ENCODE measurements at regions not wholly inside any gene's neighbourhood (a gene's known extent, or its start where the extent isn't known, plus 50 kb on each side); places are given as distances from the start of the nearest gene placed in this dataset.

DNA sequence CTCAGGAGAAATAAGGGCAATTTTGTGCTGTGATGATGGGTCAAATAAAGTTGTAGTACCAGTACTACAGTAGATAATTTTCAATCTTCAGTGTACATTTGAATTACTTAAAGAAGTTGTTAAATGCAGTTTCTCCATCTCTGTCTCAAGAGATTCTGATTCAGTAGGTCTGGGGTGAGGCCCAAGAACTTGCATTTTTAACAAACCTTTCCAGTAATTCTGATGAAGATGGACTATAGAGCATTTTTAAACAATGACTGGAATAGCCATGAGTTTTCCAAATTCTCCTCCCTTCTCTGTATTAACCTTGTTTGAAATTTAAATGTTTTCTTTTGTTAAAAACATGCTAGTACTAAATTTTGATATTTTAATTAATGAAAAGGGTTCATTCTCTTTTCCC is 127.0 kb upstream of the CD96 start:
- TF ChIP-seq RAD21 (IDR thresholded peaks at IDR 0.05; ENCODE audit: low read length), result no peak
- TF ChIP-seq TAF1 (IDR thresholded peaks at IDR 0.05; ENCODE audit: borderline replicate concordance, low read depth, low read length), result no peak
- TF ChIP-seq, protein P1, sequence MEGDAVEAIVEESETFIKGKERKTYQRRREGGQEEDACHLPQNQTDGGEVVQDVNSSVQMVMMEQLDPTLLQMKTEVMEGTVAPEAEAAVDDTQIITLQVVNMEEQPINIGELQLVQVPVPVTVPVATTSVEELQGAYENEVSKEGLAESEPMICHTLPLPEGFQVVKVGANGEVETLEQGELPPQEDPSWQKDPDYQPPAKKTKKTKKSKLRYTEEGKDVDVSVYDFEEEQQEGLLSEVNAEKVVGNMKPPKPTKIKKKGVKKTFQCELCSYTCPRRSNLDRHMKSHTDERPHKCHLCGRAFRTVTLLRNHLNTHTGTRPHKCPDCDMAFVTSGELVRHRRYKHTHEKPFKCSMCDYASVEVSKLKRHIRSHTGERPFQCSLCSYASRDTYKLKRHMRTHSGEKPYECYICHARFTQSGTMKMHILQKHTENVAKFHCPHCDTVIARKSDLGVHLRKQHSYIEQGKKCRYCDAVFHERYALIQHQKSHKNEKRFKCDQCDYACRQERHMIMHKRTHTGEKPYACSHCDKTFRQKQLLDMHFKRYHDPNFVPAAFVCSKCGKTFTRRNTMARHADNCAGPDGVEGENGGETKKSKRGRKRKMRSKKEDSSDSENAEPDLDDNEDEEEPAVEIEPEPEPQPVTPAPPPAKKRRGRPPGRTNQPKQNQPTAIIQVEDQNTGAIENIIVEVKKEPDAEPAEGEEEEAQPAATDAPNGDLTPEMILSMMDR (IDR thresholded peaks at IDR 0.05), result no peak
- TF ChIP-seq, protein P2, sequence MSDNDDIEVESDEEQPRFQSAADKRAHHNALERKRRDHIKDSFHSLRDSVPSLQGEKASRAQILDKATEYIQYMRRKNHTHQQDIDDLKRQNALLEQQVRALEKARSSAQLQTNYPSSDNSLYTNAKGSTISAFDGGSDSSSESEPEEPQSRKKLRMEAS (IDR thresholded peaks at IDR 0.05; ENCODE audit: low read depth), result no peak
- TF ChIP-seq, protein P3, sequence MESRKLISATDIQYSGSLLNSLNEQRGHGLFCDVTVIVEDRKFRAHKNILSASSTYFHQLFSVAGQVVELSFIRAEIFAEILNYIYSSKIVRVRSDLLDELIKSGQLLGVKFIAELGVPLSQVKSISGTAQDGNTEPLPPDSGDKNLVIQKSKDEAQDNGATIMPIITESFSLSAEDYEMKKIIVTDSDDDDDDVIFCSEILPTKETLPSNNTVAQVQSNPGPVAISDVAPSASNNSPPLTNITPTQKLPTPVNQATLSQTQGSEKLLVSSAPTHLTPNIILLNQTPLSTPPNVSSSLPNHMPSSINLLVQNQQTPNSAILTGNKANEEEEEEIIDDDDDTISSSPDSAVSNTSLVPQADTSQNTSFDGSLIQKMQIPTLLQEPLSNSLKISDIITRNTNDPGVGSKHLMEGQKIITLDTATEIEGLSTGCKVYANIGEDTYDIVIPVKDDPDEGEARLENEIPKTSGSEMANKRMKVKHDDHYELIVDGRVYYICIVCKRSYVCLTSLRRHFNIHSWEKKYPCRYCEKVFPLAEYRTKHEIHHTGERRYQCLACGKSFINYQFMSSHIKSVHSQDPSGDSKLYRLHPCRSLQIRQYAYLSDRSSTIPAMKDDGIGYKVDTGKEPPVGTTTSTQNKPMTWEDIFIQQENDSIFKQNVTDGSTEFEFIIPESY (IDR thresholded peaks at IDR 0.05; ENCODE audit: borderline replicate concordance, low read depth), result no peak
- TF ChIP-seq YY1 (IDR thresholded peaks at IDR 0.05; ENCODE audit: low read depth), result no peak
- no peak for TF ChIP-seq SMC3 (IDR thresholded peaks at IDR 0.05; ENCODE audit: low read depth, low read length)
- TF ChIP-seq GABPA (IDR thresholded peaks at IDR 0.05; ENCODE audit: low read depth), result no peak
- no peak for TF ChIP-seq EP300 (IDR thresholded peaks at IDR 0.05; ENCODE audit: borderline replicate concordance in 1 of 2, low read depth in 1 of 2, low read length in 1 of 2)
